T-cell (primary cell): ENCODE measurements at regions not wholly inside any gene's neighbourhood (a gene's known extent, or its start where the extent isn't known, plus 50 kb on each side); places are given as distances from the start of the nearest gene placed in this dataset.

ENCODE experiments used
- ATAC-seq, 4 experiments: fragments of 200-7000 bp in 3 of 4; fragments of 150-1000 bp in 1 of 4; cut with Tn5 transposase; replicated peaks in 1 of 4; 1 replicate in 3 of 4; 2 replicates in 1 of 4; pipeline ENCODE4 v1.10.0; 2021; ENCODE audit warnings: moderate library complexity in 3 of 4, mild to moderate bottlenecking in 2 of 4, moderate number of reproducible peaks in 1 of 4
- CTCF ChIA-PET, 2 donors: fragments of 300-600 bp; sonication (Branson Sonifier 250); formaldehyde crosslinking; loops; one replicate each; lab custom pipeline; 2022; ENCODE audit warnings: antibody characterized with exemption in 2 of 2; lab: Charles Lee
- POLR2A ChIA-PET, 2 donors: fragments of 300-600 bp; sonication (Branson Sonifier 250); formaldehyde crosslinking; loops; one replicate each; lab custom pipeline; 2022; ENCODE audit warnings: antibody characterized with exemption in 2 of 2; lab: Charles Lee
- DNase-seq, 35 experiments: peaks; one replicate each; pipeline versions ENCODE4 v3.0.0 to v3.0.0-alpha.2; 2013 to 2023
- H3K27ac ChIP-seq: one replicate; pipeline ENCODE4 v1.5.1; 2013; ENCODE audit warnings: low read length
- H3K27me3 ChIP-seq, 2 experiments: replicated peaks in 1 of 2; 1 replicate in 1 of 2; 2 replicates in 1 of 2; pipeline versions ENCODE4 v1.6.1 to v1.7.0; 2013; ENCODE audit warnings: low read length in 1 of 2, mixed read lengths in 1 of 2; ENCODE audit not compliant: control insufficient read depth in 2 of 2, insufficient read depth in 2 of 2; ENCODE audit errors: extremely low read depth in 1 of 2
- H3K36me3 ChIP-seq, 2 donors: 1 replicate in 1 of 2; 2 replicates in 1 of 2; pipeline versions ENCODE4 v1.6.1 to v1.7.0; 2013; ENCODE audit warnings: low read length in 1 of 2; ENCODE audit not compliant: control insufficient read depth in 2 of 2, insufficient read depth in 1 of 2; ENCODE audit errors: extremely low read depth in 1 of 2
- H3K4me1 ChIP-seq, 2 experiments: 1 replicate in 1 of 2; 2 replicates in 1 of 2; pipeline versions ENCODE4 v1.6.1 to v1.7.0; 2013; ENCODE audit warnings: low read length in 2 of 2, mixed read lengths in 1 of 2; ENCODE audit not compliant: insufficient read depth in 2 of 2, control insufficient read depth in 1 of 2; ENCODE audit errors: extremely low read depth in 1 of 2
- H3K4me3 ChIP-seq, 2 donors: 1 replicate in 1 of 2; 2 replicates in 1 of 2; pipeline versions ENCODE4 v1.5.1 to v1.7.0; 2013; ENCODE audit warnings: mild to moderate bottlenecking in 2 of 2, low read length in 1 of 2, moderate library complexity in 1 of 2; ENCODE audit not compliant: control insufficient read depth in 1 of 2; ENCODE audit errors: extremely low read depth in 1 of 2
- H3K9me3 ChIP-seq: 2 replicates; pipeline ENCODE4 v1.7.0; 2013
- H3K27ac Mint-ChIP-seq, 2 donors: one replicate each; pipeline ENCODE4 v1.8.0; 2020 to 2021; ENCODE audit warnings: mild to moderate bottlenecking in 2 of 2, mixed read lengths in 2 of 2
- H3K27me3 Mint-ChIP-seq, 2 donors: one replicate each; pipeline ENCODE4 v1.8.0; 2021 to 2022; ENCODE audit warnings: mixed read lengths in 2 of 2
- H3K36me3 Mint-ChIP-seq: one replicate; pipeline ENCODE4 v1.8.0; 2021; ENCODE audit warnings: mixed read lengths
- H3K4me1 Mint-ChIP-seq, 3 donors: one replicate each; pipeline ENCODE4 v1.8.0; 2020 to 2022; ENCODE audit warnings: mixed read lengths in 3 of 3, mild to moderate bottlenecking in 1 of 3
- H3K4me3 Mint-ChIP-seq, 3 donors: one replicate each; pipeline ENCODE4 v1.8.0; 2020 to 2022; ENCODE audit warnings: mild to moderate bottlenecking in 3 of 3, mixed read lengths in 3 of 3, moderate library complexity in 3 of 3
- H3K9me3 Mint-ChIP-seq, 3 donors: one replicate each; pipeline ENCODE4 v1.8.0; 2020 to 2022; ENCODE audit warnings: mixed read lengths in 3 of 3
- WGBS: methylation state at CpG from one replicate; pipeline ENCODE4 v1.1.5; 2013; ENCODE audit warnings: missing lambda C conversion rate; ENCODE audit not compliant: insufficient coverage; 5-methylcytosine and 5-hydroxymethylcytosine counted together

DNA sequence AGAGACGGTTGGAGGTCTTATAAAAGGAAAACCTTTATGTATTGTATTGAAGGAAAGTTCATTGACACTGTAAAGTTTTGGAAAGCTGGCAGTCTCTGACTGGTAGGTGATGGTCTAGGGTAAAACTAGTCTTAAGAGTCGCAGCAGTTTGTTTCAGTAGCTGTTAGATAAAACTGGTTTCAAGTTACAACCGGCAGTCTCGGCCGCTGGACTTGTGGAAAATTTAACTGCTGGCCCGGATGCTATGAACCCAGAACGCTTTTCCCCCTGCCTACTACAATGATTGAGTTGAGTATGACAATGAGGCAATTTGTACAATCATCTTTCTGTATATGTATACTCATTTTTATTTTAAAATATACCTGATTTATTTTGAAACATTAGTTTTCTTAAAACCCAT is 1426.9 kb downstream of the AACS start:
- ATAC-seq (no peak), DNase-seq (no peak)
- Mint-ChIP-seq H3K9me3 (peaks cover 8 to 11% (median 10%) of the 10 kb centered on the region in 3 donors), H3K4me3 (no peak overlapping the region), H3K27ac (no peak overlapping the region), H3K27me3 (no peaks in the 10 kb centered on the region), H3K36me3 (no peaks in the 10 kb centered on the region), H3K4me1 (no peaks in the 10 kb centered on the region)
- no peak overlapping the region for H3K27ac ChIP-seq
- no peak overlapping the region for H3K4me3 ChIP-seq
- no peaks in the 10 kb centered on the region for H3K36me3 ChIP-seq
- H3K9me3 ChIP-seq: no peaks in the 10 kb centered on the region
- ChIA-PET CTCF (no interaction called here), POLR2A (no interaction called here)
- H3K27me3 ChIP-seq: no peaks in the 10 kb centered on the region
- WGBS: 67% methylated on average over 1 of the region's 7 CpGs
- H3K4me1 ChIP-seq: no peaks in the 10 kb centered on the region

DNA sequence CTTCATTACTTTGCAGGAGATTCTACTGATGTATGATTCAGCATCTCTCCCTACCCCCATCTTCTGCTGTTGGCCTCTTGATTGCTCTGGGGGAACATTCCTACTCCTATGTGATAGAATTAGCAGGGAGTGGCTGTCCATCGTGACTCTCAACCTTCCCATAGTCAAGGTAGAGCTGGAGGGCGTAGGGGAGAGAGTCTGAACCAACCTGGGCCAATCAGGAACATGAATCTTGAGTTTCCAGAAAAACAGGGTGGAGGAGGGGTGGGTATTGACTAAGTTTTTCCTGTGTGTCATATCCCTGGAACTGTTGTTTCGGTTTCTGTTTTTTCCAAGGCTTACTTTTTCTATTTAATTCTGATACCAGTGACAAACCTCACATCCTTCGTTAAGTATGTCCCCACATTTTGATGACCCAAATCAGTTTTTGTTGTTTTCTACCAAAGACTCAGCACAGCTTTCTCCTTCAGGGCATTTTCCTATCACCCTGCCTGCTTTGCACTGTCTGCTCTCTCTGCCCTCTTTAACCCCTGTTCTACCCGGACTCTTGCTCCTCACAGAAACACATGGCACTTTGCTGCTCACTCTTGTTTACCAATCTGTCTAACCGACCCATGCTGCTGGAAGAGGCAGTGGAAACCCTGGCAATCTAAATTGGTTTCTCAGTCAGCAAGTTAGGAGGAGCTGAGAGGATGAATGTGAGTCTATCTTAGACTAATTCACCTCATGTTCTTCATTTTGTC is 1428.3 kb downstream of the AACS start:
- H3K4me1 ChIP-seq: no peaks in the 10 kb centered on the region
- Mint-ChIP-seq H3K27me3 (no peaks in the 10 kb centered on the region), H3K9me3 (peaks cover 8 to 16% (median 10%) of the 10 kb centered on the region in 3 donors), H3K27ac (no peak overlapping the region), H3K4me3 (no peak overlapping the region), H3K36me3 (no peaks in the 10 kb centered on the region), H3K4me1 (no peaks in the 10 kb centered on the region)
- ChIA-PET POLR2A (no interaction called here), CTCF (no interaction called here)
- no peak overlapping the region for H3K4me3 ChIP-seq
- no peak overlapping the region for H3K27ac ChIP-seq
- no peaks in the 10 kb centered on the region for H3K36me3 ChIP-seq
- DNase-seq: no peak
- ATAC-seq: no peak
- 71% methylated on average over 1 of the region's 6 CpGs for WGBS
- no peaks in the 10 kb centered on the region for H3K27me3 ChIP-seq
- H3K9me3 ChIP-seq: no peaks in the 10 kb centered on the region

DNA sequence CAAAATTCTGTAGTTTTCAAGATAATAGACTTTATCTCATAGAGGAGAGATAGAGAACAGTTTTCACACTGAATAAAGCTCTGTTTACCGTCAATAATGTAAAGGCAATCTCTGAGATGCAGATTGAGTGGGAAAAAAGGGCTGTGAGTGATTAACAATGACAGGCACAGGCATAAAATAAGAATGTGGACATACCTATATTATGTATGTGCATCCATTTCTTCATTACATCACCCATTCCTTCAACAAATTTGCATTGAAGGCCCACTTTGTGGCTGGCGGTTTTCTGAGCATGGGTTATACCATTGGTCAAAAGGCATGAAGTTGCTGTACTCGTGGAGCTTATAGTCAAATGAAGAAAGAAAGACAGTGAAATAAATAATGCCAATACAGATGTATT is 1431.0 kb downstream of the AACS start:
- Mint-ChIP-seq H3K27ac (no peak overlapping the region), H3K27me3 (no peaks in the 10 kb centered on the region), H3K9me3 (peaks cover 0 to 14% (median 5%) of the 10 kb centered on the region in 3 donors), H3K4me3 (no peak overlapping the region), H3K4me1 (no peaks in the 10 kb centered on the region), H3K36me3 (no peaks in the 10 kb centered on the region)
- Histone ChIP-seq H3K9me3 (no peaks in the 10 kb centered on the region), H3K27ac (no peak overlapping the region), H3K4me1 (no peaks in the 10 kb centered on the region), H3K4me3 (no peak overlapping the region), H3K27me3 (no peaks in the 10 kb centered on the region), H3K36me3 (no peaks in the 10 kb centered on the region)
- ATAC-seq (no peak), DNase-seq (no peak)
- CTCF ChIA-PET: no interaction called here
- POLR2A ChIA-PET: no interaction called here
- 60% methylated on average over 2 of the region's 3 CpGs for WGBS

DNA sequence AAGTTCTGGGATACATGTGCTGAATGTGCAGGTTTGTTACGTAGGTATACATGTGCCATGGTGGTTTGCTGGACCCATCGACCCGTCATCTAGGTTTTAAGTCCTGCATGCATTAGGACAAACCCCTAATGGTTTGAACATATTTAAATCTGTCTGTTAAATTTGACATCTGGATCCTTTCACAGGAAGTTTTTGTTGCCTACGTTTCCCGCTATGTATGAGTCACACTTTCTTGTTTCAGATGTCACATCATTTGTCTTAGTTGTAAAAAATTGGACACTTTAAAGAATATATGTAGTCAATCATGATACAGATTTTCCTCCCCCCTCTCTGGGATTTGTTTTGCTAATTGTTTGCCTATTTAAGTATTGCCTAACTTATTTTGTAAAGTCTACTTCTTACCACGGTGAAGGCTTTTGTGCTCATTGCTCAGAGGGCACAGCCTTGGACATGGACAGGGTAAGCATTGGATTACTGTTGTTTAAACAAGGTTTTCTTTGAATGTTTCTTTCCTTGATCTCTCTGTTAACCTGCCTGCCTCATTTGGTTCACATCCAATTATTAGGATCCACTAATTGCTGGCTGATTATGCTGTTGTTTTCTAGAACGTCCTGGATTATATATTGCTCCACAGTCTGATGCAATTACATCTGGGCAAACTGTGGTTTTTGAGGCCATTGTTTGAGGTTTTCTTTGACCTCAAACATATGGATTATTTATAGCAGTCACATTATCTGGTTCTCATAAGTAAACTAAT is 1441.4 kb downstream of the AACS start:
- no peak for ATAC-seq
- no peak overlapping the region for H3K4me3 Mint-ChIP-seq

DNA sequence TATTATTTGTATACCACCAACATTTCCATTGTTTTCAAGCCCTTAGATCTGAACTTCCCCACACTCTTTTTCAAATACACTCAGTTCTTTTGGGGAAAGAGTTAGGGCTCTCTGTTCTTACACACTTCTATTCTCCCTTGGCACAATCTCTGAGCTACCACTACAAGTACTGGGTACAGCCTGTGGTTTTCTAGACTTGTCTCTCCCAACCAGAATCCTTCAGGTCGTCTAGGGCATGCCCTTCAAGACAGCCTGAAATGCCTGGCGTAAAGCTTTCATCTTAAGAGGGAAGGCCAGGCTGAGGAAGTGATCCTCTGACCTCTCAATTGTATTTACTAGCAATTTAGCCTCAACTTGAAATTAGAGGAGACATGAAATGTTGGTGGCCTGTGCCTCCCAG is 1442.0 kb downstream of the AACS start:
- no peak overlapping the region for H3K27ac ChIP-seq
- DNase-seq (no peak), ATAC-seq (no peak)
- Mint-ChIP-seq H3K27me3 (no peaks in the 10 kb centered on the region), H3K27ac (no peak overlapping the region), H3K36me3 (no peaks in the 10 kb centered on the region), H3K4me3 (no peak overlapping the region), H3K4me1 (no peaks in the 10 kb centered on the region), H3K9me3 (peaks cover 8 to 18% (median 16%) of the 10 kb centered on the region in 3 donors)
- H3K4me1 ChIP-seq: no peaks in the 10 kb centered on the region
- H3K4me3 ChIP-seq: no peak overlapping the region
- no peaks in the 10 kb centered on the region for H3K27me3 ChIP-seq
- H3K36me3 ChIP-seq: no peaks in the 10 kb centered on the region
- ChIA-PET POLR2A (no interaction called here), CTCF (no interaction called here)
- H3K9me3 ChIP-seq: no peaks in the 10 kb centered on the region
- WGBS: 40% methylated on average over 1 of the region's 2 CpGs

More for the DNA sequence above, 1441.4 kb downstream of the AACS start:
- Histone ChIP-seq H3K27ac (no peak overlapping the region), H3K36me3 (no peaks in the 10 kb centered on the region), H3K4me1 (no peaks in the 10 kb centered on the region), H3K4me3 (no peak overlapping the region), H3K9me3 (no peaks in the 10 kb centered on the region), H3K27me3 (no peaks in the 10 kb centered on the region)
- Mint-ChIP-seq H3K9me3 (peaks cover 8 to 18% (median 16%) of the 10 kb centered on the region in 3 donors), H3K4me1 (no peaks in the 10 kb centered on the region), H3K27ac (no peak overlapping the region), H3K36me3 (no peaks in the 10 kb centered on the region), H3K27me3 (no peaks in the 10 kb centered on the region)
- 62% methylated on average over 3 of the region's 7 CpGs for WGBS
- ChIA-PET POLR2A (no interaction called here), CTCF (no interaction called here)
- DNase-seq: no peak

DNA sequence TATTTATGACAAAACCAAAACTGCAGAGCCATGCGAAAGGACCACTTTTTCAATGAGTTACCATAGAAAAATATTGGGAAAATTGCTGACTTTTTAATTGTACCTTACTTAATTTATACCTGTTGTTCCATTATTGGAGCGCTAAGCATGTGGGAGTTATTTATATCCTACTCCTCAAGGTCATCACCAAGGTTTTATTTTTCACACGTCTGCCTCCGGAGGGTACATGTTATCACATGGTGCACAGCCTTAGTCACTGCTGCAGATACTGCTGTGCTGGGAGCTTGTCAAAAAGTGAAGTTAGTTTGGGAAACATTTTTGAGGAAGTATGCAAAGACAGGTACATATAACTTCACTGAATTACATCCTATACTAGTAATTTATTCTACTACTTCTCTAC is 1444.3 kb downstream of the AACS start:
- ATAC-seq (no peak), DNase-seq (no peak)
- no peak overlapping the region for H3K4me3 Mint-ChIP-seq
- Histone ChIP-seq H3K27me3 (no peaks in the 10 kb centered on the region), H3K4me3 (no peak overlapping the region), H3K9me3 (no peaks in the 10 kb centered on the region), H3K27ac (no peak overlapping the region), H3K4me1 (no peaks in the 10 kb centered on the region), H3K36me3 (no peaks in the 10 kb centered on the region)
- no CpG with 5 or more reads among the region's 4 CpGs for WGBS
- no peak overlapping the region for H3K27ac Mint-ChIP-seq
- no peaks in the 10 kb centered on the region for H3K36me3 Mint-ChIP-seq
- no peaks in the 10 kb centered on the region for H3K27me3 Mint-ChIP-seq
- H3K4me1 Mint-ChIP-seq: no peaks in the 10 kb centered on the region
- peaks cover 16 to 18% (median 17%) of the 10 kb centered on the region in 3 donors for H3K9me3 Mint-ChIP-seq
- POLR2A ChIA-PET: no interaction called here
- CTCF ChIA-PET: no interaction called here
